ENCODE measurements at regions not wholly inside any gene's neighbourhood (a gene's known extent, or its start where the extent isn't known, plus 50 kb on each side); places are given as distances from the start of the nearest gene placed in this dataset.

GRCh38 chr7:12091231-12091630, 119.9 kb upstream of the TMEM106B start:
- H3K27me3 ChIP-seq (ENCODE audit: control insufficient read depth in 3 of 3, insufficient read depth in 3 of 3, low read length in 2 of 3): no peaks in the 10 kb centered on the region
- WGBS, 2 donors: 86 to 92% methylated on average over 4 of the region's 4 CpGs
- H3K27ac ChIP-seq (ENCODE audit: low read depth in 1 of 2, low read length in 1 of 2): no peak overlapping the region
- H3K9me3 ChIP-seq (ENCODE audit: control insufficient read depth in 4 of 4, insufficient read depth in 3 of 4, low read length in 3 of 4): peaks cover 0 to 2% (median under 1%) of the 10 kb centered on the region in 4 donors
- no peak overlapping the region for H3K4me3 ChIP-seq
- H3K4me1 ChIP-seq (ENCODE audit: control insufficient read depth in 5 of 5, insufficient read depth in 5 of 5, low read length in 5 of 5): no peaks in the 10 kb centered on the region
- no peak for DNase-seq
- no peak for TF ChIP-seq CTCF (IDR thresholded peaks at IDR 0.05; ENCODE audit: control extremely low read depth, extremely low read depth)
- H3K9ac ChIP-seq (ENCODE audit: insufficient read depth in 1 of 2, low read length in 2 of 2): no peak overlapping the region
- no peak for ATAC-seq (ENCODE audit: insufficient read depth, low FRiP score)
- peaks cover 0 to 6% (median 0%) of the 10 kb centered on the region in 4 donors for H3K36me3 ChIP-seq (ENCODE audit: control insufficient read depth in 4 of 4, insufficient read depth in 4 of 4, low read length in 4 of 4)

GRCh38 chr7:12092499-12093130, 118.5 kb upstream of the TMEM106B start:
- ATAC-seq (ENCODE audit: insufficient read depth, low FRiP score): no peak
- 85 to 91% methylated on average over 5 of the region's 5 CpGs for WGBS, 2 donors
- Histone ChIP-seq H3K27me3 (ENCODE audit: control insufficient read depth in 3 of 3, insufficient read depth in 3 of 3, low read length in 2 of 3) (no peaks in the 10 kb centered on the region), H3K9ac (ENCODE audit: insufficient read depth in 1 of 2, low read length in 2 of 2) (no peak overlapping the region), H3K4me1 (ENCODE audit: control insufficient read depth in 5 of 5, insufficient read depth in 5 of 5, low read length in 5 of 5) (no peaks in the 10 kb centered on the region), H3K9me3 (ENCODE audit: control insufficient read depth in 4 of 4, insufficient read depth in 3 of 4, low read length in 3 of 4) (peaks cover 0 to 2% (median 0%) of the 10 kb centered on the region in 4 donors), H3K27ac (ENCODE audit: low read depth in 1 of 2, low read length in 1 of 2) (no peak overlapping the region), H3K4me3 (no peak overlapping the region), H3K36me3 (ENCODE audit: control insufficient read depth in 4 of 4, insufficient read depth in 4 of 4, low read length in 4 of 4) (peaks cover 0 to 6% (median 0%) of the 10 kb centered on the region in 4 donors)
- TF ChIP-seq CTCF (IDR thresholded peaks at IDR 0.05; ENCODE audit: control extremely low read depth, extremely low read depth): no peak
- DNase-seq: no peak

GRCh38 chr7:12093365-12093764, 117.7 kb upstream of the TMEM106B start:
- H3K4me3 ChIP-seq: no peak overlapping the region
- peaks cover 0 to 2% (median 0%) of the 10 kb centered on the region in 4 donors for H3K9me3 ChIP-seq (ENCODE audit: control insufficient read depth in 4 of 4, insufficient read depth in 3 of 4, low read length in 3 of 4)
- no peak overlapping the region for H3K27ac ChIP-seq (ENCODE audit: low read depth in 1 of 2, low read length in 1 of 2)
- H3K36me3 ChIP-seq (ENCODE audit: control insufficient read depth in 4 of 4, insufficient read depth in 4 of 4, low read length in 4 of 4): peaks cover 0 to 6% (median 0%) of the 10 kb centered on the region in 4 donors
- no peak for TF ChIP-seq CTCF (IDR thresholded peaks at IDR 0.05; ENCODE audit: control extremely low read depth, extremely low read depth)
- H3K9ac ChIP-seq (ENCODE audit: insufficient read depth in 1 of 2, low read length in 2 of 2): no peak overlapping the region
- ATAC-seq (ENCODE audit: insufficient read depth, low FRiP score) (no peak), DNase-seq (no peak)
- no peaks in the 10 kb centered on the region for H3K27me3 ChIP-seq (ENCODE audit: control insufficient read depth in 3 of 3, insufficient read depth in 3 of 3, low read length in 2 of 3)
- no peaks in the 10 kb centered on the region for H3K4me1 ChIP-seq (ENCODE audit: control insufficient read depth in 5 of 5, insufficient read depth in 5 of 5, low read length in 5 of 5)
- 91 to 94% methylated on average over 1 of the region's 1 CpG for WGBS, 2 donors

Measured in lung (tissue), 11 donors.